Sciatic nerve (tissue), 2 donors: ENCODE measurements at regions not wholly inside any gene's neighbourhood (a gene's known extent, or its start where the extent isn't known, plus 50 kb on each side); places are given as distances from the start of the nearest gene placed in this dataset.
A peak's percentile ranks its signal among the peaks of the same experiment; 100 is the strongest.
"Not testable (repeated sequence)": the region's sequence is repeated elsewhere in the genome, so short reads cannot be mapped to it uniquely, and the experiment has no call there.

Experiments
- ATAC-seq: fragments of 200-7000 bp; cut with Tn5 transposase; one replicate; pipeline ENCODE4 v1.9.1; 2020; ENCODE audit warnings: mild to moderate bottlenecking, moderate library complexity
- DNase-seq: peaks from one replicate; pipeline ENCODE4 v3.0.0-alpha.2; 2020; ENCODE audit warnings: low spot score
- intact Hi-C: fragments of 100-400 bp; cut with DNase I; formaldehyde crosslinking; loops from one replicate; pipeline ENCODE4 v1.14.2; 2022
- donor health status: DM: no; HTN: no; CAD: no.
- donor health status: DM: no; HTN: no; CAD: no.

- intact Hi-C loops, result no loop called here
- DNase-seq (no peak), ATAC-seq (no peak)
Measured at GRCh38 chr6:37078814-37079213, 73.4 kb downstream of the FGD2 start.

- intact Hi-C loops, result no loop called here
- ATAC-seq (no peak), DNase-seq (no peak)
Measured at GRCh38 chr6:37081042-37081607, 75.7 kb downstream of the FGD2 start.

- DNase-seq (no peak), ATAC-seq (no peak)
- intact Hi-C loops, result no loop called here
Measured at GRCh38 chr6:37082390-37083130, 77.1 kb downstream of the FGD2 start.

- ATAC-seq (peak; percentile 94), DNase-seq (peak; percentile 76)
- intact Hi-C loops, result no loop called here
Measured at GRCh38 chr6:37083243-37084138, 78.0 kb downstream of the FGD2 start.

GRCh38 chr6:37084665-37085064 is 79.2 kb downstream of the FGD2 start:
- DNase-seq, ATAC-seq, intact Hi-C loops: not testable (repeated sequence)

GRCh38 chr6:37085198-37085597 is 79.7 kb downstream of the FGD2 start:
- DNase-seq, result no peak
- no peak for ATAC-seq
- intact Hi-C loops, result no loop called here

GRCh38 chr6:37088897-37089296 is 81.1 kb upstream of the PIM1 start:
- ATAC-seq (no peak), DNase-seq (no peak)
- intact Hi-C loops, result no loop called here

- no peak for ATAC-seq
- intact Hi-C loops, result no loop called here
- no peak for DNase-seq
Measured at GRCh38 chr6:37089783-37090182, 80.2 kb upstream of the PIM1 start.

GRCh38 chr6:37091104-37091503 is 78.8 kb upstream of the PIM1 start:
- ATAC-seq, DNase-seq, intact Hi-C loops: not testable (repeated sequence)

- DNase-seq, intact Hi-C loops: not testable (repeated sequence)
Measured at GRCh38 chr6:37091586-37091985, 78.4 kb upstream of the PIM1 start.

GRCh38 chr6:37092923-37093727 is 76.8 kb upstream of the PIM1 start:
- ATAC-seq (peak; percentile 61), DNase-seq (peak; percentile 62)
- intact Hi-C loops, result no loop called here

More at GRCh38 chr6:37091586-37091985, 78.4 kb upstream of the PIM1 start:
- ATAC-seq, result not testable (repeated sequence)

GRCh38 chr6:37093728-37094069 is 76.3 kb upstream of the PIM1 start:
- DNase-seq (no peak), ATAC-seq (no peak)
- intact Hi-C loops, result no loop called here

GRCh38 chr6:37095997-37096396 is 74.0 kb upstream of the PIM1 start:
- ATAC-seq (peak; percentile 72), DNase-seq (no peak)
- intact Hi-C loops, result no loop called here

GRCh38 chr6:37097335-37097734 is 72.6 kb upstream of the PIM1 start:
- no peak for DNase-seq
- no peak for ATAC-seq
- intact Hi-C loops, result no loop called here

- ATAC-seq (no peak), DNase-seq (no peak)
- intact Hi-C loops, result no loop called here
Measured at GRCh38 chr6:37099442-37099841, 70.5 kb upstream of the PIM1 start.

GRCh38 chr6:37100745-37101144 is 69.2 kb upstream of the PIM1 start:
- no peak for DNase-seq
- intact Hi-C loops, result no loop called here
- no peak for ATAC-seq

GRCh38 chr6:37101991-37102298 is 68.0 kb upstream of the PIM1 start:
- intact Hi-C loops, result no loop called here
- ATAC-seq, result peak; percentile 1
- no peak for DNase-seq

GRCh38 chr6:37102299-37103168 is 67.4 kb upstream of the PIM1 start:
- intact Hi-C loops, result no loop called here
- DNase-seq (peak; percentile 86), ATAC-seq (peak; percentile 92)
